Neural cell (in vitro differentiated cells): ENCODE measurements at regions not wholly inside any gene's neighbourhood (a gene's known extent, or its start where the extent isn't known, plus 50 kb on each side); places are given as distances from the start of the nearest gene placed in this dataset.

Experiments used
- H2AFZ ChIP-seq: fragments of 200-600, 300-800 bp; sonication (generic), shearing (Covaris generic); 2 replicates; pipeline ENCODE4 v1.6.0; 2014; ENCODE audit warnings: low read depth, mild to moderate bottlenecking, antibody characterized with exemption, low read length, moderate library complexity
- H3F3A ChIP-seq: fragments of 200-600 bp; shearing (Covaris generic); 2 replicates; pipeline ENCODE4 v1.6.1; 2016; ENCODE audit warnings: mild to moderate bottlenecking, moderate library complexity, mixed read lengths, antibody characterized with exemption, low read length; ENCODE audit not compliant: insufficient read depth, poor library complexity, severe bottlenecking
- H3K27ac ChIP-seq: fragments of 200-600, 300-800 bp; sonication (generic), shearing (Covaris generic); 2 replicates; pipeline ENCODE4 v1.5.1; 2014; ENCODE audit warnings: mild to moderate bottlenecking, low read length, moderate library complexity
- H3K27me3 ChIP-seq: fragments of 300-800, 200-600 bp; sonication (generic), shearing (Covaris generic); 2 replicates; pipeline ENCODE4 v1.6.0; 2014; ENCODE audit warnings: mild to moderate bottlenecking, low read depth, low read length, moderate library complexity; ENCODE audit not compliant: insufficient read depth
- H3K36me3 ChIP-seq: fragments of 300-800, 200-600 bp; sonication (generic), shearing (Covaris generic); 2 replicates; pipeline ENCODE4 v1.5.1; 2014; ENCODE audit warnings: mild to moderate bottlenecking, antibody characterized with exemption, low read length, moderate library complexity; ENCODE audit not compliant: insufficient read depth
- H3K4me2 ChIP-seq: fragments of 300-800, 200-600 bp; sonication (generic), shearing (Covaris generic); 2 replicates; pipeline ENCODE4 v1.6.0; 2014; ENCODE audit warnings: mild to moderate bottlenecking, low read length
- H3K4me3 ChIP-seq: fragments of 300-800, 200-600 bp; sonication (generic), shearing (Covaris generic); 2 replicates; pipeline ENCODE4 v1.5.1; 2014; ENCODE audit warnings: mild to moderate bottlenecking, low read length, moderate library complexity
- H3K79me2 ChIP-seq: fragments of 200-600 bp; shearing (Covaris generic); replicated peaks from 2 replicates; pipeline ENCODE4 v1.6.0; 2014; ENCODE audit warnings: mild to moderate bottlenecking, low read length, moderate library complexity; ENCODE audit not compliant: insufficient read depth
- H3K9ac ChIP-seq: fragments of 300-800, 200-600 bp; sonication (generic), shearing (Covaris generic); 2 replicates; pipeline ENCODE4 v1.6.1; 2016; ENCODE audit warnings: mild to moderate bottlenecking, low read length, mixed read lengths
- H3K9me2 ChIP-seq: fragments of 200-600 bp; shearing (Covaris generic); 2 replicates; pipeline ENCODE4 v1.6.1; 2016; ENCODE audit warnings: mild to moderate bottlenecking, low read length, mixed read lengths; ENCODE audit not compliant: insufficient read depth
- H3K9me3 ChIP-seq: fragments of 200-600, 300-800 bp; sonication (generic), shearing (Covaris generic); 2 replicates; pipeline ENCODE4 v1.6.1; 2016; ENCODE audit warnings: mild to moderate bottlenecking, mixed run types, low read length, moderate library complexity, mixed read lengths
- H4K20me1 ChIP-seq: fragments of 200-600 bp; shearing (Covaris generic); 2 replicates; pipeline ENCODE4 v1.6.1; 2016; ENCODE audit warnings: mild to moderate bottlenecking, mixed run types; ENCODE audit not compliant: insufficient read depth
- EP300 ChIP-seq: fragments of 450-650 bp; conservative IDR thresholded peaks from 2 replicates; pipeline ENCODE4 v1.6.1; 2014; ENCODE audit warnings: antibody characterized with exemption, mild to moderate bottlenecking, moderate library complexity; ENCODE audit not compliant: poor library complexity, severe bottlenecking
- EZH2 ChIP-seq: fragments of 200-600, 300-800 bp; shearing (Covaris generic), sonication (generic); IDR thresholded peaks from 2 replicates; pipeline ENCODE4 v1.6.1; 2014; ENCODE audit warnings: antibody characterized with exemption, low read length, borderline replicate concordance, mild to moderate bottlenecking; ENCODE audit not compliant: insufficient read depth, poor library complexity, severe bottlenecking
- MXI1 ChIP-seq: fragments of 450-650 bp; conservative IDR thresholded peaks from 2 replicates; pipeline ENCODE4 v1.6.1; 2014; ENCODE audit warnings: antibody characterized with exemption, mild to moderate bottlenecking; ENCODE audit not compliant: poor library complexity, severe bottlenecking
- POLR2AphosphoS5 ChIP-seq: IDR thresholded peaks from 2 replicates; pipeline ENCODE4 v1.6.1; 2012
- RAD21 ChIP-seq: fragments of 450-650 bp; conservative IDR thresholded peaks from 2 replicates; pipeline ENCODE4 v1.6.1; 2014; ENCODE audit warnings: antibody characterized with exemption, mild to moderate bottlenecking, moderate library complexity
- SMC3 ChIP-seq: fragments of 450-650 bp; conservative IDR thresholded peaks from 2 replicates; pipeline ENCODE4 v1.6.1; 2014; ENCODE audit warnings: antibody characterized with exemption, mild to moderate bottlenecking, moderate library complexity; ENCODE audit not compliant: poor library complexity
- TAF1 ChIP-seq: IDR thresholded peaks from 2 replicates; pipeline ENCODE4 v1.6.1; 2012; ENCODE audit warnings: low read depth
- TF ChIP-seq, protein P1 (sequence below): IDR thresholded peaks from 2 replicates; pipeline ENCODE4 v1.6.1; 2012; ENCODE audit warnings: borderline replicate concordance
- TF ChIP-seq, protein P2 (sequence below): fragments of 450-650 bp; IDR thresholded peaks from 2 replicates; pipeline ENCODE4 v1.5.1; 2014; ENCODE audit warnings: antibody characterized with exemption, mild to moderate bottlenecking, moderate library complexity; ENCODE audit not compliant: poor library complexity, severe bottlenecking

DNA sequence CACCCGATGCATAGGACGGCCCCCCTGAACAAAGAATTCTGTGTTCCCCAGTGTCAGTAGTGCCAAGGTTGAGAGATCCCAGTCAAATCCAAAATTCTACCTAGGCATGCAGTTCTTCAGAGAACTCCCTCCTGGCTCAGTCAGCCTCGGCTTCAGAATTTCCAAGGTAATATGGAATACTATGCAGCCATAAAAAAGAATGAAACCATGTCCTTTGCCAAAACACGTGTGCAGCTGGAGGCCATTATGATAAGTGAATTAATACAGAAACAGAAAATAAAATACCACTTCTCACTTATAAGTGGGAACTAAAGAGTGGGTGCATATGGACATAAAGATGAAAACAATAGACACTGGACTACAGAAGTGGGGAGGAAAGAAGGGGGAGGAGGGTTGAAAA, 87.1 kb upstream of the TRIO start:
- no peaks in the 10 kb centered on the region for H3K9me3 ChIP-seq
- no peak overlapping the region for H3K4me3 ChIP-seq
- no peaks in the 10 kb centered on the region for H3K27me3 ChIP-seq
- no peaks in the 10 kb centered on the region for H3F3A ChIP-seq
- no peaks in the 10 kb centered on the region for H3K79me2 ChIP-seq
- H3K36me3 ChIP-seq, result no peaks in the 10 kb centered on the region
- TF ChIP-seq MXI1, result no peak
- no peak for TF ChIP-seq EP300
- TF ChIP-seq, protein P1, sequence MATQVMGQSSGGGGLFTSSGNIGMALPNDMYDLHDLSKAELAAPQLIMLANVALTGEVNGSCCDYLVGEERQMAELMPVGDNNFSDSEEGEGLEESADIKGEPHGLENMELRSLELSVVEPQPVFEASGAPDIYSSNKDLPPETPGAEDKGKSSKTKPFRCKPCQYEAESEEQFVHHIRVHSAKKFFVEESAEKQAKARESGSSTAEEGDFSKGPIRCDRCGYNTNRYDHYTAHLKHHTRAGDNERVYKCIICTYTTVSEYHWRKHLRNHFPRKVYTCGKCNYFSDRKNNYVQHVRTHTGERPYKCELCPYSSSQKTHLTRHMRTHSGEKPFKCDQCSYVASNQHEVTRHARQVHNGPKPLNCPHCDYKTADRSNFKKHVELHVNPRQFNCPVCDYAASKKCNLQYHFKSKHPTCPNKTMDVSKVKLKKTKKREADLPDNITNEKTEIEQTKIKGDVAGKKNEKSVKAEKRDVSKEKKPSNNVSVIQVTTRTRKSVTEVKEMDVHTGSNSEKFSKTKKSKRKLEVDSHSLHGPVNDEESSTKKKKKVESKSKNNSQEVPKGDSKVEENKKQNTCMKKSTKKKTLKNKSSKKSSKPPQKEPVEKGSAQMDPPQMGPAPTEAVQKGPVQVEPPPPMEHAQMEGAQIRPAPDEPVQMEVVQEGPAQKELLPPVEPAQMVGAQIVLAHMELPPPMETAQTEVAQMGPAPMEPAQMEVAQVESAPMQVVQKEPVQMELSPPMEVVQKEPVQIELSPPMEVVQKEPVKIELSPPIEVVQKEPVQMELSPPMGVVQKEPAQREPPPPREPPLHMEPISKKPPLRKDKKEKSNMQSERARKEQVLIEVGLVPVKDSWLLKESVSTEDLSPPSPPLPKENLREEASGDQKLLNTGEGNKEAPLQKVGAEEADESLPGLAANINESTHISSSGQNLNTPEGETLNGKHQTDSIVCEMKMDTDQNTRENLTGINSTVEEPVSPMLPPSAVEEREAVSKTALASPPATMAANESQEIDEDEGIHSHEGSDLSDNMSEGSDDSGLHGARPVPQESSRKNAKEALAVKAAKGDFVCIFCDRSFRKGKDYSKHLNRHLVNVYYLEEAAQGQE, result no peak
- TF ChIP-seq, protein P2, sequence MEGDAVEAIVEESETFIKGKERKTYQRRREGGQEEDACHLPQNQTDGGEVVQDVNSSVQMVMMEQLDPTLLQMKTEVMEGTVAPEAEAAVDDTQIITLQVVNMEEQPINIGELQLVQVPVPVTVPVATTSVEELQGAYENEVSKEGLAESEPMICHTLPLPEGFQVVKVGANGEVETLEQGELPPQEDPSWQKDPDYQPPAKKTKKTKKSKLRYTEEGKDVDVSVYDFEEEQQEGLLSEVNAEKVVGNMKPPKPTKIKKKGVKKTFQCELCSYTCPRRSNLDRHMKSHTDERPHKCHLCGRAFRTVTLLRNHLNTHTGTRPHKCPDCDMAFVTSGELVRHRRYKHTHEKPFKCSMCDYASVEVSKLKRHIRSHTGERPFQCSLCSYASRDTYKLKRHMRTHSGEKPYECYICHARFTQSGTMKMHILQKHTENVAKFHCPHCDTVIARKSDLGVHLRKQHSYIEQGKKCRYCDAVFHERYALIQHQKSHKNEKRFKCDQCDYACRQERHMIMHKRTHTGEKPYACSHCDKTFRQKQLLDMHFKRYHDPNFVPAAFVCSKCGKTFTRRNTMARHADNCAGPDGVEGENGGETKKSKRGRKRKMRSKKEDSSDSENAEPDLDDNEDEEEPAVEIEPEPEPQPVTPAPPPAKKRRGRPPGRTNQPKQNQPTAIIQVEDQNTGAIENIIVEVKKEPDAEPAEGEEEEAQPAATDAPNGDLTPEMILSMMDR, result no peak
- TF ChIP-seq POLR2AphosphoS5, result no peak
- no peak for TF ChIP-seq SMC3
- TF ChIP-seq TAF1, result no peak
- TF ChIP-seq RAD21, result no peak
- TF ChIP-seq EZH2, result no peak
- no peaks in the 10 kb centered on the region for H4K20me1 ChIP-seq
- no peak overlapping the region for H3K27ac ChIP-seq
- H3K4me2 ChIP-seq, result no peak overlapping the region
- H2AFZ ChIP-seq, result no peak overlapping the region
- H3K9ac ChIP-seq, result no peak overlapping the region
- no peaks in the 10 kb centered on the region for H3K9me2 ChIP-seq

DNA sequence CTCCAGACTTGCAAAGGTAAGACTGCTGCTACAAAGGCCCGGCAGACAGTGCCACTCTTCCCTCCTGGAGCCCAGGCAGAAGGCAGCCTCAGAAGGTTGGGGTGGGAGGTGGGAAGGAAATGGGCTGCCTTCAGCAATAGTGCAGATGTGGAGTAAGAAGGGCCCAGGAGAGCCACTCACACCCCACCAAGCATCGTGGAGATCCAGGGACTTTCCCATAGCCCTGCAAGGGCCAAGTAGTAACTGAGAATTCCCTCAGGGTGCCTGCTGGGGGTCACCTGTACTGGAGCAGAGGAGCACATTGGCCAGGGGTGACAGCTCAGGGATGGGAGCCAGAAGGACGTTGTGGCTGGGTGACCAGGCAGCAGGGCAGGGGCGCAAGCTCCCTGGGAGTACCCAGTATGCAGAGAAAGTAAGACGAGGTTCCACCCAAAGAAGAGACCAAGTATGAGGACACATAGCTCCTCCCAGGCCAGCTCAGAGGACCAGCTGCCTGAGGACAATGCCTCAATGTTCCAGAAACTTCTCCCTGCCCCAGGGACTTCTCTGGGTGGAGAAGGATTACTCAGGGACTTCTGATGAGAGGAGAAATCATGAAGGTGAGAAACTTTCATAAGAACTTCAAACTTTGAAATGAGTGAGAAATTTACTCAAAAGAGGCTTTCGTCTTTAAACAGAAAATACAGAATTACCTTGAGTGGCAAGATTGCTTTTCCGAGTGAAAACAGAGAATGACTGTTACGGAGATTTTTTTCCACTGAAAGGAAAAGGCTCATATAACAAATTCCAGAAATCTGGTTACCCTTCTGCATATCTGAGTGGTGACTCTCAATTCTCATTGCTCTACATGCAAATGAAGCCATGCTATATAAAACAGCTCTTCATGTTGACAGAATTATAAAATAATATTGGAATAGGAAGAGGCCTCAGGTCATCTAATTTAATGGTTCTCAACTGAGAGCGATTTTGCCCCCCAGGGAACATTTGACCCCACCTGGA, 87.9 kb upstream of the TRIO start:
- no peak overlapping the region for H2AFZ ChIP-seq
- no peaks in the 10 kb centered on the region for H3K36me3 ChIP-seq
- no peak overlapping the region for H3K4me2 ChIP-seq
- no peaks in the 10 kb centered on the region for H3K9me3 ChIP-seq
- H3F3A ChIP-seq, result no peaks in the 10 kb centered on the region
- no peak for TF ChIP-seq EP300
- no peak for TF ChIP-seq EZH2
- TF ChIP-seq SMC3, result no peak
- no peak for TF ChIP-seq TAF1
- H3K27ac ChIP-seq, result no peak overlapping the region
- no peaks in the 10 kb centered on the region for H4K20me1 ChIP-seq
- no peaks in the 10 kb centered on the region for H3K27me3 ChIP-seq
- H3K9me2 ChIP-seq, result no peaks in the 10 kb centered on the region
- H3K9ac ChIP-seq, result no peak overlapping the region
- H3K79me2 ChIP-seq, result no peaks in the 10 kb centered on the region
- H3K4me3 ChIP-seq, result no peak overlapping the region
